ENCODE measurements at regions not wholly inside any gene's neighbourhood (a gene's known extent, or its start where the extent isn't known, plus 50 kb on each side); places are given as distances from the start of the nearest gene placed in this dataset.

GRCh38 chr22:49269371-49269770, 558.3 kb downstream of the BRD1 start:
- Mint-ChIP-seq H3K4me3 (no peak overlapping the region), H3K27me3 (ENCODE audit: insufficient read depth) (no peaks in the 10 kb centered on the region), H3K27ac (no peak overlapping the region), H3K9me3 (peaks cover 65% of the 10 kb centered on the region), H3K4me1 (ENCODE audit: low read depth) (no peaks in the 10 kb centered on the region), H3K36me3 (ENCODE audit: low read depth) (peaks cover 8% of the 10 kb centered on the region; the same call in 1 of the 2 replicates)
- no peak for TF ChIP-seq CTCF (IDR thresholded peaks at IDR 0.05)
- no peak for DNase-seq

DNA sequence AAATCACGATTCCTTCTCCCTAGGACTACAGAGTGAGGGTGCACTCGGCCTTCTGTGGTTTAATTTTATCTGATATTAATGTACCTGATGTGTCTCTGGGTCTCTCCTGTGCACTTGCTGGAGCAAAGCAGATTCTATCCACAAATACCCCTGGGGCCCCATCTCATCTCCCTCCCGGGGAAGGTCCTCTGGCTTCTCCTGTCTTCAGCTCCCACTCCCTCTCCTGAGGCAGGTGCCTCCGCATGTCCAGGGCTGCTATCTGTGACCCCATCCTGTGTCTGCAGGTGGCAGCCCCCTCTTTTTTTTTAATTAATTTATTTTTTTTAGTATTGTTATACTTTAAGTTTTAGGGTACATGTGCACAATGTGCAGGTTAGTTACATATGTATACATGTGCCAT, 558.7 kb downstream of the BRD1 start:
- Mint-ChIP-seq H3K4me3 (no peak overlapping the region), H3K9me3 (peaks cover 64% of the 10 kb centered on the region), H3K27me3 (ENCODE audit: insufficient read depth) (no peaks in the 10 kb centered on the region), H3K27ac (no peak overlapping the region), H3K36me3 (ENCODE audit: low read depth) (peaks cover 10% of the 10 kb centered on the region; the same call in 1 of the 2 replicates), H3K4me1 (ENCODE audit: low read depth) (no peaks in the 10 kb centered on the region)
- no peak for DNase-seq
- no peak for TF ChIP-seq CTCF (IDR thresholded peaks at IDR 0.05)

GRCh38 chr22:49267996-49268395, 559.7 kb downstream of the BRD1 start:
- Mint-ChIP-seq H3K27me3 (ENCODE audit: insufficient read depth) (no peaks in the 10 kb centered on the region), H3K36me3 (ENCODE audit: low read depth) (peaks cover 10% of the 10 kb centered on the region; the same call in 1 of the 2 replicates), H3K9me3 (peaks cover 58% of the 10 kb centered on the region)

GRCh38 chr22:49266561-49267519, 560.8 kb downstream of the BRD1 start:
- TF ChIP-seq CTCF (IDR thresholded peaks at IDR 0.05): no peak
- Mint-ChIP-seq H3K27ac (no peak overlapping the region), H3K4me1 (ENCODE audit: low read depth) (no peaks in the 10 kb centered on the region)

More at GRCh38 chr22:49267996-49268395, 559.7 kb downstream of the BRD1 start:
- no peak overlapping the region for H3K27ac Mint-ChIP-seq
- H3K4me3 Mint-ChIP-seq: no peak overlapping the region
- no peaks in the 10 kb centered on the region for H3K4me1 Mint-ChIP-seq (ENCODE audit: low read depth)
- DNase-seq: no peak
- TF ChIP-seq CTCF (IDR thresholded peaks at IDR 0.05): no peak

DNA sequence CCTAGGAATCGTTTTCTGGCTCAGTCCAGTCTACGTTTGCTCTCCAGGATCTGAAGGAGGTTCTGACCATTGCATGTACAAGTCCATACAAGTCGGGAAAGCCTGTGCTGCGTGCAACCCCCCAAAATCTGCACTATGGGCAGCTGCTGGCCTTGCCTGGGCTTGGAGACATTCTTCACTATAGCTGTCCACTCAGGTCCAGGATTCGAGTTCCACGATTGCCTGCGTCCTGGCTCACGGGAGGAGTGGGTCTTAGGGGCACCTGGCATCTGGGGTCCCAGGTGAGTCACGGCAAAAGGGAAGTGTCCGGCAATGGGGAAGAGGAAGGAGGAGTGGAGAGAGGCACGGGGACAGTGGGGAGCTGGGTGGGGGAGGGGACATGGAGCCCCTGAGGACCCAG, 563.0 kb downstream of the BRD1 start:
- Mint-ChIP-seq H3K4me1 (ENCODE audit: low read depth) (no peaks in the 10 kb centered on the region), H3K27me3 (ENCODE audit: insufficient read depth) (no peaks in the 10 kb centered on the region; the same call in 1 of the 2 replicates), H3K4me3 (no peak overlapping the region), H3K36me3 (ENCODE audit: low read depth) (peaks cover 20% of the 10 kb centered on the region), H3K27ac (no peak overlapping the region), H3K9me3 (peaks cover 70% of the 10 kb centered on the region)
- DNase-seq: no peak
- no peak for TF ChIP-seq CTCF (IDR thresholded peaks at IDR 0.05)

More at GRCh38 chr22:49266561-49267519, 560.8 kb downstream of the BRD1 start:
- no peaks in the 10 kb centered on the region for H3K27me3 Mint-ChIP-seq (ENCODE audit: insufficient read depth)
- H3K36me3 Mint-ChIP-seq (ENCODE audit: low read depth): peaks cover 10% of the 10 kb centered on the region; the same call in 1 of the 2 replicates
- peaks cover 55% of the 10 kb centered on the region for H3K9me3 Mint-ChIP-seq
- H3K4me3 Mint-ChIP-seq: no peak overlapping the region
- DNase-seq: no peak
